H1 (cell line): ENCODE measurements at regions not wholly inside any gene's neighbourhood (a gene's known extent, or its start where the extent isn't known, plus 50 kb on each side); places are given as distances from the start of the nearest gene placed in this dataset.

Experiments
- CTCF ChIA-PET: fragments of 300-600 bp; sonication (Branson Sonifier 250); formaldehyde crosslinking; loops from one replicate; lab custom pipeline; 2021; ENCODE audit not compliant: partially characterized antibody; lab: Charles Lee
- POLR2A ChIA-PET: fragments of 300-600 bp; sonication (Branson Sonifier 250); formaldehyde crosslinking; loops from one replicate; lab custom pipeline; 2021; ENCODE audit warnings: inconsistent platforms; ENCODE audit not compliant: partially characterized antibody; lab: Charles Lee
- DNase-seq, 2 experiments: peaks; one replicate each; pipeline versions ENCODE4 v3.0.0 to v3.0.0-alpha.2; 2010 to 2022; ENCODE audit warnings: low spot score in 2 of 2, low read depth in 1 of 2, mixed read lengths in 1 of 2
- FAIRE-seq: peaks from 2 replicates; lab custom pipeline; 2011; peaks lifted over from hg19 to GRCh38; lab: Jason Lieb, UNC
- H2AFZ ChIP-seq: 2 replicates; pipeline ENCODE4 v1.8.1; 2012; ENCODE audit warnings: low read length, inconsistent platforms
- H2AK5ac ChIP-seq: 2 replicates; pipeline ENCODE4 v1.6.1; 2013; ENCODE audit warnings: low read depth, low read length
- H2BK120ac ChIP-seq: replicated peaks from 2 replicates; pipeline ENCODE3; 2013; ENCODE audit warnings: low read depth, low read length, inconsistent platforms
- H2BK12ac ChIP-seq: 2 replicates; pipeline ENCODE4 v1.6.1; 2013; ENCODE audit warnings: low read depth, low read length
- H2BK15ac ChIP-seq: 2 replicates; pipeline ENCODE4 v1.6.1; 2013; ENCODE audit warnings: low read length
- H2BK20ac ChIP-seq: 2 replicates; pipeline ENCODE4 v1.6.1; 2013; ENCODE audit warnings: low read length
- H2BK5ac ChIP-seq: 2 replicates; pipeline ENCODE4 v1.6.1; 2013; ENCODE audit warnings: low read depth, low read length
- H3K14ac ChIP-seq: 2 replicates; pipeline ENCODE4 v1.6.1; 2013; ENCODE audit warnings: inconsistent platforms; ENCODE audit not compliant: insufficient read length
- H3K18ac ChIP-seq: 2 replicates; pipeline ENCODE4 v1.6.1; 2013; ENCODE audit warnings: low read length; ENCODE audit errors: extremely low read depth
- H3K23ac ChIP-seq: 2 replicates; pipeline ENCODE4 v1.6.1; 2013; ENCODE audit warnings: inconsistent platforms; ENCODE audit not compliant: insufficient read length
- H3K23me2 ChIP-seq: 2 replicates; pipeline ENCODE4 v1.6.1; 2013; ENCODE audit warnings: low read depth, low read length
- H3K27ac ChIP-seq: 2 replicates; pipeline ENCODE4 v1.6.1; 2011; ENCODE audit warnings: low read depth, low read length, inconsistent platforms
- H3K27me3 ChIP-seq, 4 experiments: replicated peaks in 1 of 4; 1 replicate in 1 of 4; 2 replicates in 3 of 4; pipeline versions ENCODE4 v1.6.1 to v1.8.1; 2011 to 2013; ENCODE audit warnings: low read length in 3 of 4, mild to moderate bottlenecking in 3 of 4, inconsistent platforms in 2 of 4, mixed read lengths in 2 of 4, moderate library complexity in 1 of 4; ENCODE audit not compliant: control insufficient read depth in 3 of 4, insufficient read depth in 3 of 4; ENCODE audit errors: extremely low read depth in 1 of 4
- H3K36me3 ChIP-seq, 4 experiments: 2 replicates each; pipeline versions ENCODE4 v1.6.1 to v1.8.1; 2011 to 2013; ENCODE audit warnings: mild to moderate bottlenecking in 4 of 4, low read length in 3 of 4, moderate library complexity in 2 of 4, control low read depth in 1 of 4, inconsistent platforms in 1 of 4; ENCODE audit not compliant: insufficient read depth in 4 of 4, control insufficient read depth in 2 of 4
- H3K4ac ChIP-seq: replicated peaks from 2 replicates; pipeline ENCODE3; 2013; ENCODE audit warnings: low read length, low read depth, mixed read lengths, inconsistent platforms; ENCODE audit not compliant: insufficient read length
- H3K4me1 ChIP-seq, 4 experiments: replicated peaks in 1 of 4; 1 replicate in 1 of 4; 2 replicates in 3 of 4; pipeline versions ENCODE4 v1.6.1 to v1.8.1; 2011 to 2013; ENCODE audit warnings: low read length in 3 of 4, inconsistent platforms in 2 of 4, mixed read lengths in 1 of 4; ENCODE audit not compliant: insufficient read depth in 4 of 4, control insufficient read depth in 3 of 4
- H3K4me2 ChIP-seq, 2 experiments: 2 replicates each; pipeline versions ENCODE4 v1.6.1 to v1.8.1; 2011 to 2013; ENCODE audit warnings: low read depth in 2 of 2, low read length in 2 of 2, control low read depth in 1 of 2, inconsistent platforms in 1 of 2, mild to moderate bottlenecking in 1 of 2; ENCODE audit not compliant: insufficient read depth in 1 of 2
- H3K4me3 ChIP-seq, 4 experiments: fragments of 200-600, 300-600 bp in 1 of 4; sonication (generic), shearing (Covaris generic), sonication (Bioruptor Twin) in 1 of 4; 2 replicates each; pipeline versions ENCODE4 v1.5.1 to v1.8.1; 2011 to 2016; ENCODE audit warnings: low read length in 4 of 4, low read depth in 3 of 4, control low read depth in 2 of 4, inconsistent platforms in 2 of 4, mild to moderate bottlenecking in 2 of 4, mixed read lengths in 1 of 4, moderate library complexity in 1 of 4; ENCODE audit not compliant: insufficient read depth in 2 of 4; ENCODE audit errors: extremely low read depth in 1 of 4
- H3K56ac ChIP-seq: replicated peaks from 2 replicates; pipeline ENCODE3; 2013; ENCODE audit warnings: low read depth, mild to moderate bottlenecking, mixed read lengths, low read length, inconsistent platforms; ENCODE audit not compliant: insufficient read length
- H3K79me1 ChIP-seq: 2 replicates; pipeline ENCODE4 v1.6.1; 2013; ENCODE audit warnings: low read depth, low read length, control low read depth
- H3K79me2 ChIP-seq, 2 experiments: 2 replicates each; pipeline versions ENCODE4 v1.6.1 to v1.8.1; 2012 to 2013; ENCODE audit warnings: low read length in 2 of 2, mild to moderate bottlenecking in 2 of 2, inconsistent platforms in 1 of 2; ENCODE audit not compliant: insufficient read depth in 2 of 2, control insufficient read depth in 1 of 2
- H3K9ac ChIP-seq, 4 experiments: replicated peaks in 1 of 4; 1 replicate in 1 of 4; 2 replicates in 3 of 4; pipeline versions ENCODE4 v1.6.1 to v1.8.1; 2011 to 2013; ENCODE audit warnings: low read depth in 3 of 4, low read length in 3 of 4, control low read depth in 2 of 4, mild to moderate bottlenecking in 2 of 4, moderate library complexity in 2 of 4, inconsistent platforms in 1 of 4; ENCODE audit errors: extremely low read depth in 1 of 4
- H3K9me3 ChIP-seq, 2 experiments: 2 replicates each; pipeline versions ENCODE4 v1.6.1 to v1.8.1; 2012 to 2013; ENCODE audit warnings: mild to moderate bottlenecking in 2 of 2, moderate library complexity in 2 of 2, control low read depth in 1 of 2, inconsistent platforms in 1 of 2, low read depth in 1 of 2, low read length in 1 of 2, mixed read lengths in 1 of 2; ENCODE audit not compliant: insufficient read depth in 2 of 2
- H4K20me1 ChIP-seq, 2 experiments: replicated peaks in 1 of 2; 2 replicates each; pipeline versions ENCODE3 to v1.8.1; 2011 to 2013; ENCODE audit warnings: inconsistent platforms in 2 of 2, low read length in 2 of 2, mild to moderate bottlenecking in 1 of 2; ENCODE audit not compliant: insufficient read depth in 2 of 2, control insufficient read depth in 1 of 2
- H4K5ac ChIP-seq: 2 replicates; pipeline ENCODE4 v1.6.1; 2013; ENCODE audit warnings: low read length, low read depth, mixed read lengths, inconsistent platforms; ENCODE audit not compliant: insufficient read length
- H4K8ac ChIP-seq: 2 replicates; pipeline ENCODE4 v1.8.0; 2013; ENCODE audit warnings: mild to moderate bottlenecking, moderate library complexity, low read length, inconsistent platforms; ENCODE audit not compliant: insufficient read depth; ENCODE audit errors: extremely low read depth
- H4K91ac ChIP-seq: replicated peaks from 2 replicates; pipeline ENCODE3; 2013; ENCODE audit warnings: low read length, mixed read lengths, inconsistent platforms; ENCODE audit not compliant: insufficient read length
- ASH2L ChIP-seq: fragments of 200-600, 300-600 bp; sonication (generic); IDR thresholded peaks from one replicate; pipeline ENCODE4 v1.7.1; 2017; ENCODE audit warnings: low read length
- CEBPB ChIP-seq: IDR thresholded peaks from 2 replicates; pipeline ENCODE4 v1.6.1; 2012; ENCODE audit warnings: low read depth, low read length
- EP300 ChIP-seq, 2 experiments: IDR thresholded peaks; 1 replicate in 1 of 2; 2 replicates in 1 of 2; pipeline ENCODE4 v1.6.1; 2011 to 2012; ENCODE audit warnings: low read depth in 2 of 2, low read length in 2 of 2, mild to moderate bottlenecking in 2 of 2, borderline replicate concordance in 1 of 2, inconsistent platforms in 1 of 2, moderate library complexity in 1 of 2
- SAP30 ChIP-seq: fragments of 300-600 bp; sonication (generic); IDR thresholded peaks from 2 replicates; pipeline ENCODE4 v1.7.1; 2012; ENCODE audit warnings: low read length, moderate library complexity, mild to moderate bottlenecking, inconsistent platforms; ENCODE audit not compliant: insufficient read depth, insufficient replicate concordance
- TBP ChIP-seq: IDR thresholded peaks from 2 replicates; pipeline ENCODE4 v1.6.1; 2011; ENCODE audit warnings: low read depth, low read length, improper control_type of control experiment
- TEAD4 ChIP-seq: IDR thresholded peaks from 2 replicates; pipeline ENCODE4 v1.6.1; 2012; ENCODE audit warnings: low read depth, low read length, inconsistent platforms, mixed read lengths
- WGBS, 2 experiments: shearing (Covaris generic) in 1 of 2; methylation state at CpG; one replicate each; pipeline versions ENCODE4 v1.1.6 to v1.1.7; 2013 to 2015; ENCODE audit warnings: low lambda C conversion rate in 2 of 2, mixed read lengths in 2 of 2, inconsistent platforms in 1 of 2, low coverage in 1 of 2, missing lambda C conversion rate in 1 of 2; ENCODE audit not compliant: insufficient replicate concordance in 2 of 2, insufficient coverage in 1 of 2, insufficient read length in 1 of 2; ENCODE audit errors: extremely low coverage in 1 of 2, missing lambda C conversion rate in 1 of 2; 5-methylcytosine and 5-hydroxymethylcytosine counted together

- 87% methylated on average over 6 of the region's 6 CpGs; no CpG with 5 or more reads in 1 of the 2 experiments for WGBS, 2 experiments
- no peak overlapping the region; the same call in 1 of the 2 replicates for H4K8ac ChIP-seq
- H3K9ac ChIP-seq: no peak overlapping the region
- POLR2A ChIA-PET: no interaction called here
- H2BK5ac ChIP-seq: no peak overlapping the region
- H3K14ac ChIP-seq: no peak overlapping the region
- H3K4me3 ChIP-seq: no peak overlapping the region
- H3K4me1 ChIP-seq: no peaks in the 10 kb centered on the region; a peak in 1 of 7 replicates
- H3K79me2 ChIP-seq: no peaks in the 10 kb centered on the region
- H3K4ac ChIP-seq: no peak overlapping the region
- H3K79me1 ChIP-seq: no peaks in the 10 kb centered on the region
- H3K23me2 ChIP-seq: no peaks in the 10 kb centered on the region
- no peak overlapping the region for H3K56ac ChIP-seq
- no peak overlapping the region for H2AFZ ChIP-seq
- no peak for FAIRE-seq
- H3K4me2 ChIP-seq: no peak overlapping the region
- no peak overlapping the region for H3K23ac ChIP-seq
- H4K5ac ChIP-seq: no peak overlapping the region
- no peak overlapping the region for H2BK120ac ChIP-seq
- CTCF ChIA-PET: no interaction called here
- no peak overlapping the region for H3K27ac ChIP-seq
- no peak overlapping the region for H4K91ac ChIP-seq
- no peak overlapping the region for H3K18ac ChIP-seq
- H3K27me3 ChIP-seq: no peaks in the 10 kb centered on the region
- TF ChIP-seq TBP: no peak
- TF ChIP-seq TEAD4: no peak
- no peak for TF ChIP-seq CEBPB
- TF ChIP-seq EP300 (IDR thresholded peaks at IDR 0.05; ENCODE audit: borderline replicate concordance in 1 of 2, low read depth in 2 of 2, low read length in 2 of 2): no peak
- TF ChIP-seq ASH2L: no peak
- TF ChIP-seq SAP30: no peak
- TF ChIP-seq, all 59 proteins: peak for 0
- no peaks in the 10 kb centered on the region for H3K9me3 ChIP-seq
- no peak overlapping the region for H2AK5ac ChIP-seq
- H4K20me1 ChIP-seq: no peaks in the 10 kb centered on the region
- H2BK12ac ChIP-seq: no peak overlapping the region
- H2BK20ac ChIP-seq: no peak overlapping the region
- no peaks in the 10 kb centered on the region for H3K36me3 ChIP-seq
- H2BK15ac ChIP-seq: no peak overlapping the region
- no peak for DNase-seq
Observed at GRCh38 chr4:45172636-45173035, 446.3 kb upstream of the GNPDA2 start.
